K562 (cell line): ENCODE measurements at regions not wholly inside any gene's neighbourhood (a gene's known extent, or its start where the extent isn't known, plus 50 kb on each side); places are given as distances from the start of the nearest gene placed in this dataset.

Experiments used
- ATF1 ChIP-seq, 2 experiments: fragments of 450-650 bp in 1 of 2; IDR thresholded peaks; 2 replicates each; pipeline ENCODE4 v1.6.1; 2016; ENCODE audit warnings: missing compliant biosample characterization in 1 of 2, missing genetic modification characterization in 1 of 2
- CBFA2T2 ChIP-seq: fragments of 450-650 bp; conservative IDR thresholded peaks from 2 replicates; pipeline ENCODE4 v1.6.1; 2017; ENCODE audit warnings: mild to moderate bottlenecking
- CTBP1 ChIP-seq: fragments of 450-650 bp; IDR thresholded peaks from 2 replicates; pipeline ENCODE4 v1.6.1; 2016; ENCODE audit warnings: borderline replicate concordance
- E2F1 ChIP-seq: sonication (generic); formaldehyde crosslinking; IDR thresholded peaks from 2 replicates; pipeline ENCODE4 v1.8.1; 2023; ENCODE audit warnings: mild to moderate bottlenecking, missing genetic modification reagents, moderate library complexity
- EP400 ChIP-seq: fragments of 450-650 bp; IDR thresholded peaks from 2 replicates; pipeline ENCODE4 v1.6.1; 2017; ENCODE audit warnings: antibody characterized with exemption, mild to moderate bottlenecking, moderate library complexity
- FOS ChIP-seq: IDR thresholded peaks from 3 replicates; pipeline ENCODE4 v1.6.1; 2011; ENCODE audit not compliant: insufficient read length; ENCODE audit errors: extremely low read depth
- HDAC1 ChIP-seq, 2 experiments: fragments of 450-650 bp; IDR thresholded peaks; 2 replicates each; pipeline ENCODE4 v1.6.1; 2016 to 2017; ENCODE audit warnings: inconsistent platforms in 1 of 2, mild to moderate bottlenecking in 1 of 2, moderate library complexity in 1 of 2
- HDGF ChIP-seq: fragments of 450-650 bp; IDR thresholded peaks from 2 replicates; pipeline ENCODE4 v1.6.1; 2016
- HMG20A ChIP-seq: fragments of 450-650 bp; formaldehyde crosslinking; conservative IDR thresholded peaks from 2 replicates; pipeline ENCODE4 v1.4.0; 2020; ENCODE audit warnings: mild to moderate bottlenecking, mixed read lengths
- NFE2 ChIP-seq: IDR thresholded peaks from 2 replicates; pipeline ENCODE4 v1.6.1; 2014; ENCODE audit warnings: antibody characterized with exemption, low read depth
- POLR3A ChIP-seq: IDR thresholded peaks from 2 replicates; pipeline ENCODE4 v1.6.1; 2011; ENCODE audit warnings: borderline replicate concordance, mild to moderate bottlenecking, moderate library complexity; ENCODE audit not compliant: insufficient read length, insufficient read depth; ENCODE audit errors: extremely low read depth
- RBM22 ChIP-seq: fragments of 200-400 bp; formaldehyde crosslinking; IDR thresholded peaks from 2 replicates; pipeline ENCODE4 v1.6.1; 2018; ENCODE audit warnings: low read length, low read depth; ENCODE audit not compliant: poor library complexity, severe bottlenecking
- SREBF2 ChIP-seq: sonication (generic); formaldehyde crosslinking; IDR thresholded peaks from 2 replicates; pipeline ENCODE4 v1.4.0; 2020; ENCODE audit warnings: mild to moderate bottlenecking, missing genetic modification reagents
- TRIM25 ChIP-seq: fragments of 450-650 bp; IDR thresholded peaks from 2 replicates; pipeline ENCODE4 v1.7.0; 2016; ENCODE audit warnings: borderline replicate concordance
- ZNF121 ChIP-seq: sonication (generic); formaldehyde crosslinking; conservative IDR thresholded peaks from 2 replicates; pipeline ENCODE4 v1.8.0; 2022; ENCODE audit warnings: missing genetic modification reagents
- ZNF217 ChIP-seq: sonication (generic); formaldehyde crosslinking; IDR thresholded peaks from 2 replicates; pipeline ENCODE4 v1.8.0; 2022; ENCODE audit warnings: mild to moderate bottlenecking, missing genetic modification reagents
- ZNF280B ChIP-seq: fragments of 250-450 bp; sonication (Bioruptor Pico); IDR thresholded peaks from 2 replicates; pipeline ENCODE4 v1.5.1; 2021; ENCODE audit warnings: mild to moderate bottlenecking
- ZNF316 ChIP-seq: fragments of 450-650 bp; IDR thresholded peaks from 2 replicates; pipeline ENCODE4 v1.6.1; 2016
- TF ChIP-seq, protein P1 (sequence below): IDR thresholded peaks from 2 replicates; pipeline ENCODE4 v1.6.1; 2012; ENCODE audit warnings: low read depth, low read length, improper control_type of control experiment, borderline replicate concordance
- TF ChIP-seq, protein P2 (sequence below): fragments of 450-650 bp; formaldehyde crosslinking; IDR thresholded peaks from 2 replicates; pipeline ENCODE4 v1.4.0; 2022; ENCODE audit warnings: missing genetic modification characterization

- TF ChIP-seq, protein P1, sequence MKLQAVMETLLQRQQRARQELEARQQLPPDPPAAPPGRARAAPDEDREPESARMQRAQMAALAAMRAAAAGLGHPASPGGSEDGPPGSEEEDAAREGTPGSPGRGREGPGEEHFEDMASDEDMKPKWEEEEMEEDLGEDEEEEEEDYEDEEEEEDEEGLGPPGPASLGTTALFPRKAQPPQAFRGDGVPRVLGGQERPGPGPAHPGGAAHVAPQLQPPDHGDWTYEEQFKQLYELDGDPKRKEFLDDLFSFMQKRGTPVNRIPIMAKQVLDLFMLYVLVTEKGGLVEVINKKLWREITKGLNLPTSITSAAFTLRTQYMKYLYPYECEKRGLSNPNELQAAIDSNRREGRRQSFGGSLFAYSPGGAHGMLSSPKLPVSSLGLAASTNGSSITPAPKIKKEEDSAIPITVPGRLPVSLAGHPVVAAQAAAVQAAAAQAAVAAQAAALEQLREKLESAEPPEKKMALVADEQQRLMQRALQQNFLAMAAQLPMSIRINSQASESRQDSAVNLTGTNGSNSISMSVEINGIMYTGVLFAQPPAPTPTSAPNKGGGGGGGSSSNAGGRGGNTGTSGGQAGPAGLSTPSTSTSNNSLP: 0 out of 2 replicates have a peak, but pooled peaks have one; percentile 15
- peak; percentile 64; the same call in 1 of the 2 replicates for TF ChIP-seq EP400
- TF ChIP-seq E2F1: no peak
- TF ChIP-seq SREBF2 (CRISPR knock-in tag): no peak
- TF ChIP-seq RBM22: no peak
- no peak for TF ChIP-seq HDGF
- TF ChIP-seq CBFA2T2: peak; percentile 60
- peak; percentile 91 for TF ChIP-seq CTBP1
- TF ChIP-seq, protein P2, sequence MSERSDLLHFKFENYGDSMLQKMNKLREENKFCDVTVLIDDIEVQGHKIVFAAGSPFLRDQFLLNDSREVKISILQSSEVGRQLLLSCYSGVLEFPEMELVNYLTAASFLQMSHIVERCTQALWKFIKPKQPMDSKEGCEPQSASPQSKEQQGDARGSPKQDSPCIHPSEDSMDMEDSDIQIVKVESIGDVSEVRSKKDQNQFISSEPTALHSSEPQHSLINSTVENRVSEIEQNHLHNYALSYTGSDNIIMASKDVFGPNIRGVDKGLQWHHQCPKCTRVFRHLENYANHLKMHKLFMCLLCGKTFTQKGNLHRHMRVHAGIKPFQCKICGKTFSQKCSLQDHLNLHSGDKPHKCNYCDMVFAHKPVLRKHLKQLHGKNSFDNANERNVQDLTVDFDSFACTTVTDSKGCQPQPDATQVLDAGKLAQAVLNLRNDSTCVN (CRISPR knock-in tag): no peak
- peak; percentile 89 for TF ChIP-seq ZNF316
- peak; percentile 85 for TF ChIP-seq NFE2
- no peak for TF ChIP-seq TRIM25
- TF ChIP-seq HMG20A (CRISPR knock-in tag): no peak
- no peak for TF ChIP-seq ZNF217
- TF ChIP-seq POLR3A: no peak
- no peak for TF ChIP-seq ZNF280B
- TF ChIP-seq ATF1 (CRISPR knock-in tag; IDR thresholded peaks at IDR 0.05): no peak
- peak; percentile 76 for TF ChIP-seq ATF1 (tag; IDR thresholded peaks at IDR 0.05)
- TF ChIP-seq ZNF121 (CRISPR knock-in tag): no peak
- TF ChIP-seq HDAC1 (IDR thresholded peaks at IDR 0.05): 0 out of 4 replicates have a peak, but pooled peaks of 1 of the 2 experiments have one; percentile 40
- no peak for TF ChIP-seq FOS
These were observed 137.6 kb downstream of the RBFOX3 start (continued) for GRCh38 chr17:79473111-79473875.
